GM21423 (cell line): ENCODE measurements at regions not wholly inside any gene's neighbourhood (a gene's known extent, or its start where the extent isn't known, plus 50 kb on each side); places are given as distances from the start of the nearest gene placed in this dataset.
"Not testable (repeated sequence)": the region's sequence is repeated elsewhere in the genome, so short reads cannot be mapped to it uniquely, and the experiment has no call there.

Source experiments
- ATAC-seq: cut with Tn5 transposase; IDR thresholded peaks from one replicate; pipeline ENCODE4 v1.9.1; 2021; ENCODE audit warnings: mild to moderate bottlenecking, moderate library complexity; ENCODE audit not compliant: unreplicated experiment

DNA sequence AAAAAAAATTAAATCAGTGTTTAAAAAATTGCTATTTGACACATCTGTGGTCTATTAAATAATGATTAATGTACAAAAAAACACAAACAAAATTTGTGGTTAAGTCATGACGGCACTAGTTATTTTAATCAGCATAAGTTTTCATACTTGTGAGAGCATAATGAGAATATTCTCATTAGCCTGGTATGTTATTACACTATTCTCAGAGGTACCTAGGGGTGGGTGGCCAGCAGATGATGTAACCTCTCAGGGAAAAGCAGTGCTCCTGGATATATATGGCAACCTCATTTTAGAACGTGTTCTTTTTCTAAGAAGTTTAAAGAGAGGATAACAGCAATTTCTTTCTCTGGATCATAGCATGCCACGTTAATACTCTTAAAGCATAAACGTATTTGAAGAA, 109.2 kb downstream of the GJA1 start:
- ATAC-seq = no peak

DNA sequence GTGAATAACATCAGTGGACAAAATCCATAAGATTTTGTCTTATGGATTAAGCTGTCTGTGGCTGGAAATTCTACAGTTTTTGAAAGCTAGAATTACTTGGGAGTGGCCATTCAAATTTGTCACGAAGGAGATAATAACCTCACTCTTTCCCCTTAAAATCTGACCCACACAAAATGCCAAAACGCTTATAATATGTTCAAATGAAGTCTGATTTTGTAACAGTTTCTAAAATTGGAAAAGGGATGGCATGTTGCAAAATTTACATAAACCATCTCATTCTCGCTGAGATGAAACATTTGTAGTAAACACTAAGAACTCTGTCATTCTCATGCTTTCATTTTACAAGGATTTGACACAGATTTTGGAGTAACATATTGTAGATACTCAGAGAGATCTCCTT, 112.7 kb downstream of the GJA1 start:
- no peak for ATAC-seq

DNA sequence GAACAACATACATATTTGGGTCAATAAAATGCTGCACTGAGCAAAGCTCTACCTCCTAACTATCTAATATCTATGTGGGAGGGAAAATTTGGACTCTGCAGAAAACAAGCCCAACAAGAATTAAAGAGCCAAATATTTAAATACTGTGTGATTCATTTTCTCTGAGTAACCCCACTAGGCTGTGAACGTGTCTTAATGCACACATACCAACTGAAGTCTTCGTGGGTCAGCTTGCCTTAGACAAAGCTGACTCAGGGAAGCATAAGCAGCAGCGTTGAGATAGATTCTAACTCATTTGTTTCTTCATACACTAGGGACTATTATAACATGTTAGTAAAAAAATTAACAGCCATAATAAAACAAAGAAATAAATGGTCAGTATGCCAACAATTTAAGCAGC, 114.3 kb downstream of the GJA1 start:
- ATAC-seq = no peak

DNA sequence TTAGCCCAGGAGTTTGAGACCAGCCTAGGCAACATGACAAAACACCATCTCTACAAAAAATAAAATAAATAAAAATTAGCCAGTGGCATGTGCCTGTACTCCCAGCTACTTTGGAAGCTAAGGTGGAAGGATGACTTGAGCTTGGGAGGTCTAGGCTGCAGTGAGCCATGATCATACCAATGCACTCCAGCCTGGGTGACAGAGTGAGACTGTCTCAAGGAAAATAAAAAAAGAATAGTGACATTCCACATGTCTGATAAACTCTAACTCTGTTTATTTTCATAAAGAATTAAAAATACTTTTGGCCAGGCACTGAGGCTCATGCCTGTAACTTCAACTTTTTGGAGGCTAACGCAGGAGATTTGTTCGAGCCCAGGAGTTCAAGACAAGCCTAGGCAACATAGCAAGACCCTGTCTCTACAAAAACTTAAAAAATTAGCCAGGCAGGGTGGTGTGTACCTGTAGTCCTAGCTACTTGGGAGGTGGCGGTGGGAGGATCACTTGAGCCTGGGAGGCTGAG, 115.1 kb downstream of the GJA1 start:
- ATAC-seq = no peak

GRCh38 chr6:121555201-121555600, 119.8 kb downstream of the GJA1 start:
- no peak for ATAC-seq

- ATAC-seq = not testable (repeated sequence)
Measured at GRCh38 chr6:121556149-121556548, 120.7 kb downstream of the GJA1 start.

GRCh38 chr6:121557146-121557940, 121.9 kb downstream of the GJA1 start:
- ATAC-seq = no peak

DNA sequence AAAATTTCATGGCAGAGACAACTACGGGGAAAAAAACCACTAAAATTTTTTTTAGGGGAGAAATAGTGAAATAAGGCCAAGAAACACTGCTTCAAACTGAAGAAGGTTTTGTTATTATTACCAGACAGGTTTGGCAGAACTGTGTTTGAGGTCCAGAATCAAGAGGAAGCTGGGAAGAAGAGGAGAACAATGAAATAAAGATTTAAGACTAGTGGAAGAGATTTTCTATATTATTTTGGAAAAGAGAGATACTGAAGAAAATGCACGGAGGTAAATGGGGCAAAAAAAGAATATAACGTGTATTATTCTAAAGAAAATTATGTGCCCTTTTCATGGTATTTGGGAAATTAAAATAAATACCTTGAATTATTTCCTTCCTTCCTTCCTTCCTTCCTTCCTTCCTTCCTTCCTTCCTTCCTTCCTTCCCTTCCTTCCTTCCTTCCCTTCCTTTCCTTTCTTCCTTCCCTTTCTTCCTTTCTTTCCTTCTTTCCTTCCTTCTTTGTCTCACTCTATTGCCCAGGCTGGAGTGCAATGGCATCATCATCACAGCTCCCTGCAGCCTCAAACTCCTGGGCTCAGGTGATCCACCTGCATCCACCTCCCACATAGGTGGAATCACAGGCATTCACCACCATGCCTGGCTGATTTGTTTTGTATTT, 124.3 kb downstream of the GJA1 start:
- ATAC-seq = no peak

DNA sequence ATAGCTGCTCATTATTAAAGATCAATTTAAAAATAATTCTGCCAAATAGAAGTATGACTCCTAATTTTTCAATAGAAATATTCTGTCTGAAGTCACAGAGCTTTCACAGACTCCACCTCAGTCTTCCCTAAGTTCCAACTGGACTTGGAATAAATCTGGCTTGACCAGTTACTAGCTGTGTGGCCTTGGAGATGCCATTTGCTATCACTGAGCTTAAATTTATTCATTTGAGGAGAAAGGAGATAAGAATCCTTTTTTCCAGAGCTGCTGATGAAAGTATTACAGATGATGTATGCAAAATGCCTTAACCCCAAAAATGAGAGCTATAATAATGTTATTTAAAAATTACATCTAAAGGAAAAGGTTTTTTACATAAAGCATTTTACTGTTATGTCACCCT, 125.0 kb downstream of the GJA1 start:
- no peak for ATAC-seq

DNA sequence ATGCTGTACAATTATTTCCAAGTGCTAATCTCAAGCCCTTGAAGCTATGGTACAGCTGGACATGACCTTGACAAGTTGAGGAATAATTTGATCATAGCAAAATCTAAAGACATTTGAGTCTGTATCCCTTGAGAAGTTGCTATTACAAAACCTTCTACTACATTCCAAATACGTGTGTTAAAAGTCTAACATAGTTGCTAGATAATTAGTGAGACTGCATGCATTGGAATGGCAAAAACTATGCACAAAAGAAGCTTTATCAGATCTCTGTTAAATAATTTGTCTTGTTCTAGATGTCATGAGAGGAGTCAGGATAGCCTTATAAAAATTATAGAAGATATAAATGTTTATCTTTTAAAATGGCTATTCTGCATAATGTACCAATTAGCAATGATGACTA, 127.8 kb downstream of the GJA1 start:
- no peak for ATAC-seq

- not testable (repeated sequence) for ATAC-seq
Measured at GRCh38 chr6:121564529-121564928, 129.1 kb downstream of the GJA1 start.

DNA sequence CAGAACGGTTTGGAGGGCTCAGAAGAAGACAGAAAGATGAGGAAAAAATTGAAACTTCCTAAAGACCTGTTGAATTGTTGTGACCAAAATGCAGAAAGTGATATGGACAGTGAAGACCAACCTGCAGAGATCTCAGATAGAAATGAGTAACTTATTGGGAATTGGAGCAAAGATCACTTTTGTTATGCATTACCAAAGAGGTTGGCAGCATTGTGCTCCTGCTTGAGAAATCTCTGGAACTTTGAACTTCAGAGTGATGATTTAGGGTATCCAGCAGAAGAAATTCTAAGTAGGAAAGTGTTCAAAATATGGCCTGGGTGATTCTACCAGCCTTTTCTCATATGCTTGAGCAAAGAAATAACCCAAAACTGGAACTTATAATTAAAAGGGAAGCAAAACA, 136.0 kb downstream of the GJA1 start:
- no peak for ATAC-seq

GRCh38 chr6:121573481-121573880, 138.0 kb downstream of the GJA1 start:
- ATAC-seq = no peak

DNA sequence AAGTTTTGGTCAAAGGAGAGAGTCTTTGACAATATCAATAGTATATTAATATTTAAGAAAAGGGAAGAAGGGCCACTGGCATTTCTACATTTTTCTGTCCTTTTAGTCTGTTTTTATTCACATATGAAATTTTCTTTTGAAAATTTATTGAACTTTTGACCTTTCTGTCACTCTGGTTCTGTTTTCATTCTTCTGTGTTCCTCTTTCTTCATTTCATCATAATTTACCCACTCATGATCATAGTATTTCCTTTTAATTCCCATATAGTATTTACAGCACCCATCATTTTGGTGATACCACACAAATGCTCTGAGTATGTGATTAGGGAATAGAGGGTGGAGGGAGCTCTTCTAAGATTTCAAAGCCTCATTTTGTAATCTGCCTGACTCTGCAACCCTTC, 142.8 kb downstream of the GJA1 start:
- ATAC-seq = no peak

DNA sequence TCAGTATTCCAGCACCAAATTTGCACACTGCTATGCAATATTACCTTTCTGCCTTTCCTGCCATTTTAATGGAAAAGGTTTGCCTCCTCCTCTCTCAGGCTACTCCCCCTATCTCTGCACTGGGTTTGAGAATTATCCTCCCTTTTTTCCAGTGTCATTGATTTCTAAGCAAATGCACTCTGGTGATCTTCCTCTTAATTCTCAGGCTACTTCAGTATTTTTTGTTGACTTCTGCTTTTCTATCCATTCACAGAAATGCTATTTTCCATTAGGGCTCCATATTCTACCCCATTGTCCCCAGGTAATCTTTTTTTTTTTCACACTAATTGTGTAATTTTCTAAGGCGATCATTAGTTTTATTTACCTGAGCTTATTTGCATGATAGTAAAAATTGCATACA, 144.0 kb downstream of the GJA1 start:
- ATAC-seq = no peak

DNA sequence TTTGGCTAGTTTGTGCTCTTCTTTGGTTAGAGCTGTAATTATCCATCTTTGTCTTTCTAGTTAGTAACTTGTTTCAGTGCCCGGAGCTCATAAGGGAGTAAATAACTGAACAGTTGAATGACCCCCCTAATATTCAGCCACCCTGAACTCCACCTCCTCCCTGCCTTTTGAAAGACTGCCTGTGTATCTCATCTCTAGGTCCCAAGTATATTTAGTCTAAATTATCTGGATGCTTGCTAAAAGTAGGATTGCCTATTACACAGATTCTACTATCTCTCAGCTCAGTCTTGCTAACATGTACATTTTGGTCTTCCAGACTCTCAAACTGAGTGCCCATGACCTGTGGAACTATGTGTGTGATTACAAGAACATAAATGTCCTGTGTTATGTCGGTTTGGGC, 145.9 kb downstream of the GJA1 start:
- ATAC-seq = no peak

DNA sequence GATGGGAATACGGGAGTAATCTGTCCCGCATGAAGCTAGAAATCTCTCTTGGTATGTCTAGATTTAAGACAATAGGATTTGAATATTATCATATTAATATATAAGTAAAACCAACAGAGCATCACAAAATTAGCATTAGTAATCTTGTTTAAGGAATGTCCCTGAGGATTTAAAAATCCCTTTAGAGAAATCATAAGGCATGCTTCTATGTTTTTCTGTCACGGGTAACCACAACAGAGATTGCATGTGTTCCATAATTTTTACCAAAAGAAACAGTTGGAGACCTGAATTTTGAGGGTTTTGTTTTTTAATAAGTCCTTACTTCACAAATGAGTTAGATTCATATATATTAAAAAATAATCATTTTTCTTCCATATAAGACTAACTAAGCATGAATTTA, 146.8 kb downstream of the GJA1 start:
- no peak for ATAC-seq

- no peak for ATAC-seq
Measured at GRCh38 chr6:121584586-121585369, 149.3 kb downstream of the GJA1 start.

DNA sequence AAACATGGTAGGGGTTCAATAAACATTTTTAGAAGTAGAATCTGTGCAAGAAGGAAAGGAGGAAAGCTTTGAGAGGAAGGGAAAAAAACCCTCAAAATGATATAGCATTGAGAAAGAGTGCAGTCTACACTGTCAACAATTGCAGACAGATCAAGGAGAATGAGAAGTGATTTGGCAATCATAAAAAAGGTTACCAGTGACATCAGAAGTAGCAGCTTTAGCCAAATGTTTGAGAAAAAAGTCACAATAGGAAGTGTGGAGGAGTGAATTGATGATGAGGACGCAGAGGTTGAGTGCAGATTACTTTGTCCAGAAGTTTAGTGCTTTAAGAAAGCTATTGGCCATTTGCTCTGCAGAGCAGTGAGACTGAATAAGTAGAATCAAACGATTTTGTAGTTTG, 155.0 kb downstream of the GJA1 start:
- no peak for ATAC-seq

- no peak for ATAC-seq
Measured at GRCh38 chr6:121590916-121591315, 155.5 kb downstream of the GJA1 start.

- ATAC-seq = no peak
Measured at GRCh38 chr6:121592261-121592935, 157.0 kb downstream of the GJA1 start.
